ENCODE measurements at regions not wholly inside any gene's neighbourhood (a gene's known extent, or its start where the extent isn't known, plus 50 kb on each side); places are given as distances from the start of the nearest gene placed in this dataset.

DNA sequence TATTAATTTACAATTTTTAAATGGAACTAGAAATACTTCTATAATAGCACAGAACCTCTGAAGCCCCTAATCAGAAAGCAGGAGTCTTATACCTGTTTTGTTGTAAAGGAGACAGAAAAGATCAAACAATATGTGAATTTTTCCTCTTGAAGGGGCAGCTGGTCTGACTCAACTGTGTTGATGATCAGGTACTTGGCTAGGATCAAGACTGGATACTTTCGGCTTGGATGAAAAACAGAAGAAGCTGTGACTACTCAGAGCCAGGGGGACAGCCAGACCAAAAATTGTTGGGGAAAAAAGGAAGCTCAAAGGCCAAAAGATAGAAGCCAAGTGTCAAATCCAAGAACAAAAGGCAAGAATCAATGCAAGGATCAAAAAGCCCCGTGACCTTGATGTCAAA lies 195.6 kb downstream of the KCTD12 start:
- TF ChIP-seq EZH2 (IDR thresholded peaks at IDR 0.05; ENCODE audit: low read depth): no peak
- TF ChIP-seq, protein P1, sequence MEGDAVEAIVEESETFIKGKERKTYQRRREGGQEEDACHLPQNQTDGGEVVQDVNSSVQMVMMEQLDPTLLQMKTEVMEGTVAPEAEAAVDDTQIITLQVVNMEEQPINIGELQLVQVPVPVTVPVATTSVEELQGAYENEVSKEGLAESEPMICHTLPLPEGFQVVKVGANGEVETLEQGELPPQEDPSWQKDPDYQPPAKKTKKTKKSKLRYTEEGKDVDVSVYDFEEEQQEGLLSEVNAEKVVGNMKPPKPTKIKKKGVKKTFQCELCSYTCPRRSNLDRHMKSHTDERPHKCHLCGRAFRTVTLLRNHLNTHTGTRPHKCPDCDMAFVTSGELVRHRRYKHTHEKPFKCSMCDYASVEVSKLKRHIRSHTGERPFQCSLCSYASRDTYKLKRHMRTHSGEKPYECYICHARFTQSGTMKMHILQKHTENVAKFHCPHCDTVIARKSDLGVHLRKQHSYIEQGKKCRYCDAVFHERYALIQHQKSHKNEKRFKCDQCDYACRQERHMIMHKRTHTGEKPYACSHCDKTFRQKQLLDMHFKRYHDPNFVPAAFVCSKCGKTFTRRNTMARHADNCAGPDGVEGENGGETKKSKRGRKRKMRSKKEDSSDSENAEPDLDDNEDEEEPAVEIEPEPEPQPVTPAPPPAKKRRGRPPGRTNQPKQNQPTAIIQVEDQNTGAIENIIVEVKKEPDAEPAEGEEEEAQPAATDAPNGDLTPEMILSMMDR (conservative IDR thresholded peaks at IDR 0.05): no peak
